Neutrophil (primary cell): ENCODE measurements at regions not wholly inside any gene's neighbourhood (a gene's known extent, or its start where the extent isn't known, plus 50 kb on each side); places are given as distances from the start of the nearest gene placed in this dataset.

Experiments used
- H3K27ac ChIP-seq: fragments of 200-600 bp; sonication (generic); 2 replicates; pipeline ENCODE4 v1.5.1; 2016; ENCODE audit warnings: mild to moderate bottlenecking, moderate library complexity
- H3K27me3 ChIP-seq: fragments of 200-600 bp; sonication (generic); 2 replicates; pipeline ENCODE4 v1.6.0; 2016; ENCODE audit warnings: mild to moderate bottlenecking
- H3K36me3 ChIP-seq: fragments of 200-600 bp; sonication (generic); 2 replicates; pipeline ENCODE4 v1.5.1; 2017
- H3K4me1 ChIP-seq, 2 experiments: fragments of 200-600 bp in 1 of 2; sonication (generic) in 1 of 2; 1 replicate in 1 of 2; 2 replicates in 1 of 2; pipeline versions ENCODE4 v1.5.1 to v1.6.1; 2013 to 2016; ENCODE audit warnings: low read depth in 1 of 2, low read length in 1 of 2, mild to moderate bottlenecking in 1 of 2, moderate library complexity in 1 of 2; ENCODE audit not compliant: control insufficient read depth in 1 of 2, insufficient read depth in 1 of 2
- H3K4me3 ChIP-seq, 2 experiments: fragments of 200-600 bp in 1 of 2; sonication (generic) in 1 of 2; 1 replicate in 1 of 2; 2 replicates in 1 of 2; pipeline ENCODE4 v1.5.1; 2013 to 2016; ENCODE audit warnings: low read depth in 1 of 2, low read length in 1 of 2, mild to moderate bottlenecking in 1 of 2, moderate library complexity in 1 of 2
- H3K9me3 ChIP-seq: fragments of 200-600 bp; sonication (generic); 2 replicates; pipeline ENCODE4 v1.5.1; 2016
- CTCF ChIP-seq: fragments of 200-600 bp; sonication (generic); IDR thresholded peaks from 2 replicates; pipeline ENCODE4 v1.5.1; 2016; ENCODE audit warnings: antibody characterized with exemption

- Histone ChIP-seq H3K9me3 (no peaks in the 10 kb centered on the region), H3K36me3 (no peaks in the 10 kb centered on the region), H3K4me1 (no peaks in the 10 kb centered on the region), H3K4me3 (no peak overlapping the region), H3K27ac (no peak overlapping the region), H3K27me3 (no peaks in the 10 kb centered on the region)
- no peak for TF ChIP-seq CTCF
Observed at GRCh38 chr4:130147641-130148040, 1051.7 kb downstream of the C4orf33 start.

GRCh38 chr4:130154901-130155300 lies 1058.9 kb downstream of the C4orf33 start:
- no peak overlapping the region for H3K4me3 ChIP-seq

GRCh38 chr4:130163701-130164100 lies 1067.7 kb downstream of the C4orf33 start:
- no peaks in the 10 kb centered on the region for H3K27me3 ChIP-seq

More at GRCh38 chr4:130154901-130155300, 1058.9 kb downstream of the C4orf33 start:
- no peaks in the 10 kb centered on the region for H3K36me3 ChIP-seq
- no peaks in the 10 kb centered on the region for H3K4me1 ChIP-seq
- H3K27ac ChIP-seq = no peak overlapping the region
- no peaks in the 10 kb centered on the region for H3K9me3 ChIP-seq
- TF ChIP-seq CTCF = no peak
- no peaks in the 10 kb centered on the region for H3K27me3 ChIP-seq

GRCh38 chr4:130165381-130165780 lies 1069.4 kb downstream of the C4orf33 start:
- no peak for TF ChIP-seq CTCF

More at GRCh38 chr4:130163701-130164100, 1067.7 kb downstream of the C4orf33 start:
- no peak overlapping the region for H3K27ac ChIP-seq
- no peaks in the 10 kb centered on the region for H3K36me3 ChIP-seq
- no peak overlapping the region for H3K4me3 ChIP-seq
- H3K4me1 ChIP-seq = no peaks in the 10 kb centered on the region
- TF ChIP-seq CTCF = no peak
- H3K9me3 ChIP-seq = no peaks in the 10 kb centered on the region

GRCh38 chr4:130172156-130172555 lies 1076.2 kb downstream of the C4orf33 start:
- Histone ChIP-seq H3K36me3 (no peaks in the 10 kb centered on the region), H3K4me1 (no peaks in the 10 kb centered on the region), H3K27me3 (no peaks in the 10 kb centered on the region), H3K9me3 (no peaks in the 10 kb centered on the region), H3K4me3 (no peak overlapping the region), H3K27ac (no peak overlapping the region)
- TF ChIP-seq CTCF = no peak

More at GRCh38 chr4:130165381-130165780, 1069.4 kb downstream of the C4orf33 start:
- Histone ChIP-seq H3K36me3 (no peaks in the 10 kb centered on the region), H3K27me3 (no peaks in the 10 kb centered on the region), H3K4me1 (no peaks in the 10 kb centered on the region), H3K9me3 (no peaks in the 10 kb centered on the region), H3K27ac (no peak overlapping the region), H3K4me3 (no peak overlapping the region)

GRCh38 chr4:130178106-130178505 lies 1082.2 kb downstream of the C4orf33 start:
- Histone ChIP-seq H3K9me3 (no peaks in the 10 kb centered on the region), H3K36me3 (no peaks in the 10 kb centered on the region), H3K27ac (no peak overlapping the region), H3K27me3 (no peaks in the 10 kb centered on the region), H3K4me1 (no peaks in the 10 kb centered on the region), H3K4me3 (no peak overlapping the region)
- no peak for TF ChIP-seq CTCF
